Fibroblast of villous mesenchyme (primary cell): ENCODE measurements at regions not wholly inside any gene's neighbourhood (a gene's known extent, or its start where the extent isn't known, plus 50 kb on each side); places are given as distances from the start of the nearest gene placed in this dataset.

Experiments used
- DNase-seq: peaks from one replicate; pipeline ENCODE4 v3.0.0-alpha.2; 2010; ENCODE audit warnings: low read depth
- H3K4me3 ChIP-seq: 2 replicates; pipeline ENCODE4 v1.5.1; 2011; ENCODE audit warnings: low read depth, mild to moderate bottlenecking, low read length
- TF ChIP-seq, protein P1 (sequence below): IDR thresholded peaks from 2 replicates; pipeline ENCODE4 v1.5.1; 2012; ENCODE audit warnings: low read depth, mild to moderate bottlenecking, low read length; ENCODE audit not compliant: insufficient read depth

DNA sequence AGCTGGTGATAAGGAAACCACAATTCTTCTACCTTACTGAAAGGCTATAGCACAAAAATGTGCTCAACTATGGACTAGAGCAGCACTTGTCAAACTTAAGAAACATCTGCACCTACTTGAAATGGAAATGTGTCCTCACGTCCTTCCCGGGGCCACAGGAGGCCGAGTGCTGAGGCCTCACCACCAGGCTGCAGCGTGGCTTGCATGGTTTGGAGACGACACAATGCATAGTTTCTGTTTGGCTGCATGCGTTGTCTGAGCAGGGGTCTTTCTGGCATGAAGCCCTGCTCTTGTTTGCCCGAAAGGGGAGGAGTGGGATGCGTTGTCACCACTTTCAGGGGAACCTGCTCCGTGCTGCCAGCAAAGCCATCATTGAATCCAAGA lies 228.8 kb downstream of the TTLL2 start:
- DNase-seq = no peak
- H3K4me3 ChIP-seq = no peak overlapping the region
- TF ChIP-seq, protein P1, sequence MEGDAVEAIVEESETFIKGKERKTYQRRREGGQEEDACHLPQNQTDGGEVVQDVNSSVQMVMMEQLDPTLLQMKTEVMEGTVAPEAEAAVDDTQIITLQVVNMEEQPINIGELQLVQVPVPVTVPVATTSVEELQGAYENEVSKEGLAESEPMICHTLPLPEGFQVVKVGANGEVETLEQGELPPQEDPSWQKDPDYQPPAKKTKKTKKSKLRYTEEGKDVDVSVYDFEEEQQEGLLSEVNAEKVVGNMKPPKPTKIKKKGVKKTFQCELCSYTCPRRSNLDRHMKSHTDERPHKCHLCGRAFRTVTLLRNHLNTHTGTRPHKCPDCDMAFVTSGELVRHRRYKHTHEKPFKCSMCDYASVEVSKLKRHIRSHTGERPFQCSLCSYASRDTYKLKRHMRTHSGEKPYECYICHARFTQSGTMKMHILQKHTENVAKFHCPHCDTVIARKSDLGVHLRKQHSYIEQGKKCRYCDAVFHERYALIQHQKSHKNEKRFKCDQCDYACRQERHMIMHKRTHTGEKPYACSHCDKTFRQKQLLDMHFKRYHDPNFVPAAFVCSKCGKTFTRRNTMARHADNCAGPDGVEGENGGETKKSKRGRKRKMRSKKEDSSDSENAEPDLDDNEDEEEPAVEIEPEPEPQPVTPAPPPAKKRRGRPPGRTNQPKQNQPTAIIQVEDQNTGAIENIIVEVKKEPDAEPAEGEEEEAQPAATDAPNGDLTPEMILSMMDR = no peak

DNA sequence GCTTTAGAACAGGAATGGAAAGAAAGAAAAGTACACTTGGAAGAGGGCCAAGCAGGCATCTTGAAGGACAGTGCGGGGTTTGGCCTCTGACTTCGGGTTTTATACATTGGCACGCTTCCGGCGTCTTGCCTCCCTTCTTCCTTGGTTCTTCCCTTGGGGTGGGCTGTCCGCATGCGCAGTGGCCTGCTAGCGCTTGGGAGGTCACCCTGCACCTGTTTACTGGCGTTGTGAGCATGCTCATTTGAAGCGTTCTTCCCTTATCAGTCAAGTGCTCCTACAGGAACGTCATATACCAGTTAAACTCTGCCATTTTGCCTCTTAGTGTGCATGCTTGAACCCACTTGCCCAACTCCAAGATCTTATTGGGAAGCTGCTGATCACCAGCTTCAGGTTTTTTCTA lies 230.0 kb downstream of the TTLL2 start:
- H3K4me3 ChIP-seq = no peak overlapping the region
- DNase-seq = no peak
- TF ChIP-seq, protein P1 = no peak

DNA sequence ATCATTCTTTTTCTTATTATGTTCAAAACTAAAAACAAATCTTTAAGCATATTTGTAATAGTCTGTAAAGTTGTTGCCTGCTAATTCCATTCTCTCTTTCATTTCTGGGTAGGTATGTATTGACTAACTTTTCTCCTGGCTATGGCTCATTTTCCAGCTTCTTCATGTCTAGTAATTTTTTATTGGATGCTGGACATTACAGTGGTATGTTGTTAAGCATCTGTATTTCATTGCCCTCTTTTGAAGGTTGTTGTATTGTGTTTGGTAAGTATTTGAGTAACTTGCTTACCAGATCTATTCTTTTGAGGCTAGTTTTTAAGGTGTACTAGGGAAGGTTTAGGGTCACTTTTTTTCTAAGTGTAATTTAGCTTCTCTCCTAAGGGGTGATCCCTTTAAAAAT lies 230.9 kb downstream of the TTLL2 start:
- H3K4me3 ChIP-seq = no peak overlapping the region
- DNase-seq = no peak
- TF ChIP-seq, protein P1 = no peak

DNA sequence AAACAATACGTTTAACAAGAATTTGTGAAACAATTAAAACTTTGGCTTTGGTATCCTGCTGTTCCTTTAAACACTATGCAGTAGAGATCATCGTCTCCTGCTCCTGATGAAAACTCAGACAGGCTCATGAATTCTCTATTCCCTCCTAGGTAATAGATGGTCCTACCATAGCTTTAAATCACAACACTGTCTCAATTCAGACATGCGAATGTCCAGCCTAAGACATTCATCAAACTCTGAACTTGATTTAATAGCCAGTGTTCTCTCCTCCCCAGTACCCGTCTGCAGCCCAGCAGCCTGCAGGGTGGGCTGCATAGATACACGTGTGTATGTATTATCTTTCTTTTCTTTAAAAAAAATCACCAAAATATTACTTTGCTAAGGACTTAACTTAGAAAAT lies 232.8 kb downstream of the TTLL2 start:
- TF ChIP-seq, protein P1 = no peak
- no peak overlapping the region for H3K4me3 ChIP-seq
- no peak for DNase-seq

DNA sequence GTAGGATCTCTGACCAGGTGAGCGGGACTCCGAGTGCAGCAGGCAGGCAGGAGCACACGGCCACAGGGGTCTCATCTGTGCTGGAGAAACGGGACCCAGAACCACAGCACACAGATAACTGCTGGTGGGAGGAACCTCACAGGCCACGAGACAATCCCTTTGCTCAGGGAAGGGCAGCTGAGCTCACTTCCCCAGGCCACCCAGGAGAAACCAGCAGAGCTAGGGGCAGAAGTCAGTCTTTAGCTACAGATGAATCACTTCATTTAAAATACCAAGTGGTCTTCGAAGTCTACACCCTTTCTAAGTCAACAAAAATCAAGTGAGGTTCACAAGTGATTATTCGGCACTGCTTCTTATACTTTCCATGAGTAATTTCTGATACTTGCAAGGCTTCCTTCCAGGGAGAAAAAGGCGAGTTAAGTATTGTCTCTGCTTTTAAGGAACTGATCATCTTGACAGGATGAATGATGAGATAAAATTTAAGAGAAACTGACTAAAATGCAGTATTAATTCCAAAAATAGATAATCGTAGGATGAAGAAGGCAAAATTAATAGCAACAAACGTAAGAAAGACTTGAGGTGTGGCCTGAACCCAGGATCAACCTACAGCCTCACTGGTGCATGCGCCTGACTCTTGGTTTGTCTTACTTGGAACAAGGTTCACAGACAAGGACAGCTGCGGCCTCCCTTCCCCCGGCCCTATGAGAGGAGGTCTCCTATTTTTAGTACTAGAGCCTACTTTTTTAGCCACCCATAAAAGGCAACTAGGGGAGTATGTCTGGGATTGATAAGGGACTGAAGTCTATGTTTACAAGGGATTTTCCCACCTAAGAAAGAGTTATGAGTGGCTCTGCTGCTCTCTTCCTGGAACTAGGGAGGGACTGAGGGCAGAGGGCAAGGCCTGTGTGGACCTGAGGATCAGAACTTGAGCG lies 233.6 kb downstream of the TTLL2 start:
- H3K4me3 ChIP-seq = no peak overlapping the region
- DNase-seq = no peak
- TF ChIP-seq, protein P1 = no peak

DNA sequence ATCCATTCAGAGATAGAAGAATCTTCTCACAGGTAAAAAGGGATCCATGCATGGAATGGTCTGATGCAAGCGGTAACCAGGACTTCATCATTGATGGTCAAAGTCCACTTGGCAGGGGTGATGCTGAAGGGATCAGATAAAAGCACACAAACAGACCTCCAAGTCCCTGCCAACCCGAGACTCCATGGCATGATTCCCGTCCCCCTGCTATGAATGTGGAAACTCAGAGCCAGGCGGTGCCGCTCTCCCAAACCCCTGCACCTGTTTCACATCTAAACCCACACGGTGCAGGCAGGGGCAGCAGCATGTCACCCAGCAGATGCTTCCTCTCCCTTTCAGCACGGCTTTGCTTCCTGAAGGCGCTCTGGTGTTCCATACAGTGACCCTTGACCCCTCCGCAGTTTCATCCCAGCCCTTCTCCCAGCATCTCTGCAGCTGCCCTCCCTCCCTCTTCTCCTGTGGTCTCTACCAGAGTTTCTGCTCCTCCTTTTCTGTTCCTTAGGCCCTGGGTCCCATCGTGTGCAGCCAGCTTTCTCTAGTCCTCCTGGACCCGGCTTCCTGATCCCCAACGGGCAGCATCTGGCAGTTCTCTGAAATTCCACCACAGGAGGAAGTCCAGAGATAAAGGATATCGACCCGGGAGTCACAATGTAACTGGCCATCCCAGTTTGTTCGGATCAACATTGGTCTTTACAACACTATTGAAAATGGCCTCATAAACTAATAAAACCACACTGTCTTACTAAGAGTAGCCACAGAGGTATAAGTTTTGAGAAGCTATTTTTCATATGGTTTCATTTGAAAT lies 235.0 kb downstream of the TTLL2 start:
- H3K4me3 ChIP-seq = no peak overlapping the region
- DNase-seq = no peak
- TF ChIP-seq, protein P1 = no peak
